Mesendoderm (in vitro differentiated cells): ENCODE measurements at regions not wholly inside any gene's neighbourhood (a gene's known extent, or its start where the extent isn't known, plus 50 kb on each side); places are given as distances from the start of the nearest gene placed in this dataset.

ENCODE experiments used
- DNase-seq: peaks from one replicate; pipeline ENCODE4 v3.0.0; 2013
- H2AK5ac ChIP-seq: 2 replicates; pipeline ENCODE4 v1.6.1; 2013; ENCODE audit warnings: low read length, inconsistent platforms
- H2BK120ac ChIP-seq: 2 replicates; pipeline ENCODE4 v1.6.1; 2013; ENCODE audit warnings: low read depth, mild to moderate bottlenecking, low read length, moderate library complexity, mixed read lengths
- H2BK15ac ChIP-seq: replicated peaks from 2 replicates; pipeline ENCODE4 v1.6.1; 2013; ENCODE audit warnings: low read depth, mild to moderate bottlenecking, moderate library complexity
- H2BK5ac ChIP-seq: 2 replicates; pipeline ENCODE4 v1.6.1; 2013; ENCODE audit warnings: low read length, inconsistent platforms
- H3K18ac ChIP-seq: 2 replicates; pipeline ENCODE4 v1.6.1; 2013; ENCODE audit warnings: mild to moderate bottlenecking, low read length, mixed read lengths
- H3K23ac ChIP-seq: one replicate; pipeline ENCODE4 v1.6.1; 2013; ENCODE audit warnings: low read length
- H3K27ac ChIP-seq: 2 replicates; pipeline ENCODE4 v1.5.1; 2013; ENCODE audit warnings: low read depth, mild to moderate bottlenecking, inconsistent platforms, low read length, moderate library complexity
- H3K27me3 ChIP-seq: 2 replicates; pipeline ENCODE4 v1.6.1; 2013; ENCODE audit warnings: low read length, control low read depth, mild to moderate bottlenecking, inconsistent platforms; ENCODE audit not compliant: insufficient read depth, poor library complexity
- H3K36me3 ChIP-seq: 2 replicates; pipeline ENCODE4 v1.6.1; 2013; ENCODE audit warnings: low read length, inconsistent platforms; ENCODE audit not compliant: control insufficient read depth, insufficient read depth
- H3K4ac ChIP-seq: one replicate; pipeline ENCODE4 v1.6.1; 2013; ENCODE audit warnings: low read depth, mild to moderate bottlenecking, low read length, moderate library complexity
- H3K4me1 ChIP-seq: 2 replicates; pipeline ENCODE4 v1.6.1; 2013; ENCODE audit warnings: low read depth, low read length, inconsistent platforms; ENCODE audit not compliant: control insufficient read depth
- H3K4me2 ChIP-seq: 2 replicates; pipeline ENCODE4 v1.6.1; 2013; ENCODE audit warnings: low read length
- H3K4me3 ChIP-seq: 2 replicates; pipeline ENCODE4 v1.5.1; 2013; ENCODE audit warnings: mild to moderate bottlenecking, low read length
- H3K56ac ChIP-seq: one replicate; pipeline ENCODE4 v1.6.1; 2013; ENCODE audit warnings: low read length
- H3K79me1 ChIP-seq: 2 replicates; pipeline ENCODE4 v1.6.1; 2013; ENCODE audit warnings: low read length, inconsistent platforms
- H3K79me2 ChIP-seq: 2 replicates; pipeline ENCODE4 v1.6.1; 2013; ENCODE audit warnings: mild to moderate bottlenecking, low read length; ENCODE audit not compliant: control insufficient read depth, insufficient read depth
- H3K9ac ChIP-seq: 2 replicates; pipeline ENCODE4 v1.6.1; 2013; ENCODE audit warnings: low read length, inconsistent platforms
- H4K5ac ChIP-seq: one replicate; pipeline ENCODE4 v1.6.1; 2013; ENCODE audit warnings: low read length
- H4K8ac ChIP-seq: one replicate; pipeline ENCODE4 v1.6.1; 2013; ENCODE audit warnings: low read depth, mild to moderate bottlenecking, control low read depth, low read length, moderate library complexity
- WGBS: extraction: QIAGEN DNeasy Blood & Tissue Kit; methylation state at CpG from one replicate; pipeline ENCODE4 v1.1.7; 2013; ENCODE audit warnings: low lambda C conversion rate, missing lambda C conversion rate; ENCODE audit not compliant: insufficient coverage; ENCODE audit errors: extremely low coverage; 5-methylcytosine and 5-hydroxymethylcytosine counted together

DNA sequence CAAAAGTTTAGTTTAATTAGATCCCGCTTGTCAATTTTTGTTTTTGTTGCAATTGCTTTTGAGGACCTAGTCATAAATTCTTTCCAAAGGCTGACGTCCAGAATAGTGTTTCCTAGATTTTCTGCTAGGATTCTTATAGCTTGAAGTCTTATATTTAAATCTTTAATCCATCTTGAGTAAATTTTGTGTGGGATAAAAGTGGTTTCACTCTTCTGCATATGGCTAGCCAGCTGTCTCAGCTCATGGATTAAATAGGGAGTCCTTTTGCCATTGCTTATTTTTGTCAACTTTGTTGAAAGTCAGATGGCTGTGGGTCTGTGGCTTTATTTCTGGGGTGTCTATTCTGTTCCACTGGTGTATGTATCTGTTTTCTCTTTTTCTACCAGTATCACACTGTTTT, 801.3 kb upstream of the ADGRL4 start:
- Histone ChIP-seq H4K5ac (no peak overlapping the region), H3K27me3 (no peaks in the 10 kb centered on the region), H2BK5ac (no peak overlapping the region), H3K4me3 (no peak overlapping the region), H3K79me1 (no peaks in the 10 kb centered on the region), H3K4me1 (no peaks in the 10 kb centered on the region), H4K8ac (no peak overlapping the region), H3K9ac (no peak overlapping the region), H3K56ac (no peak overlapping the region), H2AK5ac (no peak overlapping the region), H3K27ac (no peak overlapping the region), H3K79me2 (no peaks in the 10 kb centered on the region), H3K4me2 (no peak overlapping the region), H3K36me3 (no peaks in the 10 kb centered on the region), H2BK15ac (no peak overlapping the region), H2BK120ac (no peak overlapping the region), H3K23ac (no peak overlapping the region), H3K4ac (no peak overlapping the region), H3K18ac (no peak overlapping the region)
- no CpG with 5 or more reads among the region's 2 CpGs for WGBS
- no peak for DNase-seq

GRCh38 chr1:79797487-79797886, 791.0 kb upstream of the ADGRL4 start:
- H3K79me1 ChIP-seq, result no peaks in the 10 kb centered on the region
- H3K4me3 ChIP-seq, result no peak overlapping the region
- H3K36me3 ChIP-seq, result no peaks in the 10 kb centered on the region
- no peak overlapping the region for H2BK5ac ChIP-seq
- H3K56ac ChIP-seq, result no peak overlapping the region
- H3K27ac ChIP-seq, result no peak overlapping the region
- no peak overlapping the region for H3K4ac ChIP-seq
- H4K8ac ChIP-seq, result no peak overlapping the region
- H4K5ac ChIP-seq, result no peak overlapping the region
- no peaks in the 10 kb centered on the region for H3K27me3 ChIP-seq
- no peaks in the 10 kb centered on the region for H3K79me2 ChIP-seq
- no peak overlapping the region for H2BK15ac ChIP-seq
- H3K18ac ChIP-seq, result no peak overlapping the region
- no peak overlapping the region for H3K4me2 ChIP-seq
- no CpG with 5 or more reads among the region's 3 CpGs for WGBS
- H3K23ac ChIP-seq, result no peak overlapping the region
- H3K9ac ChIP-seq, result no peak overlapping the region
- no peak overlapping the region for H2AK5ac ChIP-seq
- H3K4me1 ChIP-seq, result no peaks in the 10 kb centered on the region
- no peak overlapping the region for H2BK120ac ChIP-seq
- DNase-seq, result peak; percentile 30

DNA sequence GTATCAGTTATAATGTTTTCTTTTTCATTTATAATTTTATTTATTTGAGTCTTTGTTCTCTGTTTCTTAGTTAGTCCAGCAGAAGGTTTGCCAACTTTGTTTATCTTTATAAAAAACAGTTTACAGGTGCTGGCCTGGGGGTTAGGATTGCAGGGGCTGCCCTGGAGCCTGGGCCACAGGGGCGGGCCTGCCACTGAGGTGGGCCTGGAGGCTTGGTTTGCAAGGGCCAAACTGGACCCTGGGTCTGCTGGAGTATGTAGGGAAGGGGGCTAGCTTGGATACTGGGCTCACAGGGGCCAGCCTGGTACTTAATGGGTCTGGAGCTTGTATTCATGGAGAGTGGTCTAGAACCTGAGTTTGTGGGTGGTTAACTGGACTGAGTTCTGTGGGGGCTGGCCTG, 789.9 kb upstream of the ADGRL4 start:
- H3K27ac ChIP-seq, result no peak overlapping the region
- DNase-seq, result no peak
- no peak overlapping the region for H3K18ac ChIP-seq
- no peaks in the 10 kb centered on the region for H3K4me1 ChIP-seq
- no peaks in the 10 kb centered on the region for H3K79me2 ChIP-seq
- no peak overlapping the region for H3K56ac ChIP-seq
- H3K4me2 ChIP-seq, result no peak overlapping the region
- no peak overlapping the region for H2AK5ac ChIP-seq
- H3K27me3 ChIP-seq, result no peaks in the 10 kb centered on the region
- no peaks in the 10 kb centered on the region for H3K36me3 ChIP-seq
- H3K4ac ChIP-seq, result no peak overlapping the region
- no peak overlapping the region for H3K23ac ChIP-seq
- H2BK15ac ChIP-seq, result no peak overlapping the region
- H4K8ac ChIP-seq, result no peak overlapping the region
- no CpG with 5 or more reads among the region's 1 CpG for WGBS
- H4K5ac ChIP-seq, result no peak overlapping the region
- H2BK120ac ChIP-seq, result no peak overlapping the region
- H3K79me1 ChIP-seq, result no peaks in the 10 kb centered on the region
- no peak overlapping the region for H2BK5ac ChIP-seq
- H3K9ac ChIP-seq, result no peak overlapping the region
- no peak overlapping the region for H3K4me3 ChIP-seq

DNA sequence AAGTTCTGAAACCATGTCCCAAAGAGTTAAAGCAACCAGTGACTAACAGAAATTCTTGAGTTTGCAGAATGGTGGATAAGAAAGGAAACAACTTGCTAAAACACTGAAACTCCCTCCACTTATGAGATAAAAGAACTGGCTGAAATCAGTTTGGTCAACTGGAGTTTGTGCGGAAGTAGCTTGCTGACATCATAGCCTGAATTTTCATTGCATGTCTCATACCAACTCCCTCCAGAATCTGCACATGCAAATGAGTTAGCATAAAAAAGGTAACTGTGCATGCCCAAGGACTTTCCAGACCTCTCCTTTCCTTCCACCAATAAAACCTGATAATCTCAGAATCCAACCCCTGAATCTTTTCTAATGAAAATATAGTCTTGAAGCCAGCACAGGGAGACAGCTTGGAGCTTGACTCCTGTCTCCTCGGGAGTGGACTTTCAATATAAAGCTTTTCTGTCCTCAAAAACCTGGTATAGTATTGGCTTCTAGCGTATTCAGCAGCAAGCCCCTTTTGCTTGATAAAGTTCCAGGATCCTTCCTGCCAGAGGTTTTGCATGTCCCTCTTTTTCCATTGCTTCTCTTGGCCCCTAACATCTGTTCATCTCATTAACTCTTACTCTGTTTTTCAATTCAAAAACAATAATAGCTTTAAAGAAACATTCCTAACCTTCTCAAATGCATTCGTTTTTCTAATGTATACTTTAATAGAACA, 785.8 kb upstream of the ADGRL4 start:
- Histone ChIP-seq H2BK120ac (no peak overlapping the region), H2BK15ac (no peak overlapping the region), H3K79me1 (no peaks in the 10 kb centered on the region), H3K36me3 (no peaks in the 10 kb centered on the region), H2AK5ac (no peak overlapping the region), H3K27me3 (no peaks in the 10 kb centered on the region), H3K4me1 (no peaks in the 10 kb centered on the region), H2BK5ac (no peak overlapping the region), H3K23ac (no peak overlapping the region), H3K4me2 (no peak overlapping the region), H4K8ac (no peak overlapping the region), H4K5ac (no peak overlapping the region), H3K4ac (no peak overlapping the region), H3K56ac (no peak overlapping the region), H3K4me3 (no peak overlapping the region), H3K79me2 (no peaks in the 10 kb centered on the region), H3K27ac (no peak overlapping the region), H3K18ac (no peak overlapping the region), H3K9ac (no peak overlapping the region)
- no peak for DNase-seq
- no CpG with 5 or more reads among the region's 4 CpGs for WGBS

DNA sequence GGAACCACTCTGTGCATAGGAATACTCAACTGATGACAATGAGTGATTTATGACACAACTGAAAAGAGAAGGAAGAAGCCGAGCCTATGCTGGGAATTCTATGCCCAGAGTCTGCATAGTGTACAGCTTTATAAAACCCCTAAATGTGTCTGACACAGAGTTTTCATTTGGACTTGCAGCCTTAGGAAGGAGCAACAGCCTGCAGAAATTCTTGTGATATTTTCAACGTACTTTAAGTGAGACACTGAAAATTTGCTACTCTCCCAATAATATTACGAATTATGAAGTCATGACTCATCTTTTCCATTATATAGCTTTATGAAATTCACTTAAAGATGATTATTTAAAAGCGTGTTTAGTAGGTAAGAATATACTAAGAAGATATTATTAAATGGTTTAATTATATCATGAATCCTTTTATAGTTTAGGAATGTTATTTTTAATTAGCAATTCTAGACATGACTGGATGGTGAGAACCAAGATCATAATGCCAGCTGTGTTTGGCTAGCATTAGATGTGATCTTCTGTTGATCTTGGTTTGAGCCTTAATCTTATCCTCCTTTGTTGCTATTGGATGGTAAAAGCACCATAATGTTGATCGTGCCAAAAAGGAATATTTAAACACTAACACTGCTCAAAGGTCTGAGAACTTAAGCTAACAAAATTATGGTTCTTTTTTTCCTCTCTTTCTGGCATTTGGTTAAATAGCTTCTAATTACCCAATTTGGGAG, 785.1 kb upstream of the ADGRL4 start:
- no peak overlapping the region for H2BK5ac ChIP-seq
- H3K4ac ChIP-seq, result no peak overlapping the region
- no peaks in the 10 kb centered on the region for H3K79me2 ChIP-seq
- no peak overlapping the region for H4K8ac ChIP-seq
- H3K18ac ChIP-seq, result no peak overlapping the region
- H3K36me3 ChIP-seq, result no peaks in the 10 kb centered on the region
- H2BK15ac ChIP-seq, result no peak overlapping the region
- no peak for DNase-seq
- H2BK120ac ChIP-seq, result no peak overlapping the region
- H3K27ac ChIP-seq, result no peak overlapping the region
- H3K23ac ChIP-seq, result no peak overlapping the region
- no peaks in the 10 kb centered on the region for H3K4me1 ChIP-seq
- no peak overlapping the region for H2AK5ac ChIP-seq
- no peak overlapping the region for H4K5ac ChIP-seq
- H3K27me3 ChIP-seq, result no peaks in the 10 kb centered on the region
- no peak overlapping the region for H3K9ac ChIP-seq
- H3K56ac ChIP-seq, result no peak overlapping the region
- no peak overlapping the region for H3K4me3 ChIP-seq
- no peak overlapping the region for H3K4me2 ChIP-seq
- H3K79me1 ChIP-seq, result no peaks in the 10 kb centered on the region
- WGBS, result 100% methylated on average over 1 of the region's 5 CpGs
